GM23338 (cell line): ENCODE measurements at regions not wholly inside any gene's neighbourhood (a gene's known extent, or its start where the extent isn't known, plus 50 kb on each side); places are given as distances from the start of the nearest gene placed in this dataset.

Experiments
- ATAC-seq: fragments of 200-7000 bp; cut with Tn5 transposase; 3 replicates; pipeline ENCODE4 v1.9.1; 2020
- DNase-seq: peaks from one replicate; pipeline ENCODE4 v3.0.0-alpha.2; 2015; ENCODE audit warnings: low spot score
- H2AFZ ChIP-seq: fragments of 200-600 bp; sonication (generic); 2 replicates; pipeline ENCODE4 v1.8.0; 2016; ENCODE audit warnings: antibody characterized with exemption, mild to moderate bottlenecking, moderate library complexity
- H3F3A ChIP-seq: fragments of 200-600 bp; sonication (generic); replicated peaks from 2 replicates; pipeline ENCODE4 v1.8.0; 2017; ENCODE audit warnings: antibody characterized with exemption, mixed run types, low read depth
- H3K27ac ChIP-seq: fragments of 200-600 bp; sonication (generic); 2 replicates; pipeline ENCODE4 v1.6.1; 2016; ENCODE audit warnings: low read depth
- H3K27me3 ChIP-seq: fragments of 200-600 bp; sonication (generic); 2 replicates; pipeline ENCODE4 v1.8.0; 2016; ENCODE audit warnings: mild to moderate bottlenecking, mixed run types, moderate library complexity; ENCODE audit not compliant: insufficient read depth
- H3K36me3 ChIP-seq: fragments of 200-600 bp; sonication (generic); 2 replicates; pipeline ENCODE4 v1.8.0; 2016; ENCODE audit warnings: mild to moderate bottlenecking; ENCODE audit not compliant: insufficient read depth
- H3K4me1 ChIP-seq: fragments of 200-600 bp; sonication (generic); 2 replicates; pipeline ENCODE4 v1.8.0; 2016; ENCODE audit warnings: mild to moderate bottlenecking, moderate library complexity; ENCODE audit not compliant: insufficient read depth
- H3K4me2 ChIP-seq: fragments of 200-600 bp; sonication (generic); 2 replicates; pipeline ENCODE4 v1.7.1; 2017; ENCODE audit warnings: mixed run types
- H3K4me3 ChIP-seq: fragments of 200-600 bp; sonication (generic); 2 replicates; pipeline ENCODE4 v1.6.1; 2016; ENCODE audit warnings: mixed run types
- H3K79me2 ChIP-seq: fragments of 200-600 bp; sonication (generic); replicated peaks from 2 replicates; pipeline ENCODE4 v1.8.0; 2017; ENCODE audit warnings: mild to moderate bottlenecking; ENCODE audit not compliant: insufficient read depth
- H3K9me2 ChIP-seq: fragments of 200-600 bp; sonication (generic); 2 replicates; pipeline ENCODE4 v1.8.0; 2017; ENCODE audit not compliant: insufficient read depth
- H4K20me1 ChIP-seq: fragments of 200-600 bp; sonication (generic); replicated peaks from 2 replicates; pipeline ENCODE4 v1.8.0; 2017; ENCODE audit warnings: mild to moderate bottlenecking; ENCODE audit not compliant: insufficient read depth
- H3K27ac Mint-ChIP-seq: 2 replicates; pipeline ENCODE4 v1.8.0; 2020; ENCODE audit warnings: inconsistent platforms, mild to moderate bottlenecking, moderate library complexity, mixed read lengths
- H3K27me3 Mint-ChIP-seq: 3 replicates; pipeline ENCODE4 v1.8.0; 2022; ENCODE audit warnings: low read depth, mild to moderate bottlenecking, moderate library complexity, mixed read lengths, inconsistent platforms; ENCODE audit not compliant: insufficient read depth, poor library complexity
- H3K36me3 Mint-ChIP-seq: 3 replicates; pipeline ENCODE4 v1.8.0; 2021; ENCODE audit warnings: low read depth, mild to moderate bottlenecking, inconsistent platforms, moderate library complexity, mixed read lengths
- H3K4me1 Mint-ChIP-seq: 3 replicates; pipeline ENCODE4 v1.8.0; 2020; ENCODE audit warnings: mild to moderate bottlenecking, inconsistent platforms, mixed read lengths
- H3K4me3 Mint-ChIP-seq: 3 replicates; pipeline ENCODE4 v1.8.0; 2021; ENCODE audit warnings: moderate library complexity, mild to moderate bottlenecking, inconsistent platforms, mixed read lengths
- H3K9me3 Mint-ChIP-seq: 3 replicates; pipeline ENCODE4 v1.8.0; 2020; ENCODE audit warnings: moderate library complexity, mild to moderate bottlenecking, inconsistent platforms, mixed read lengths
- CREB1 ChIP-seq: fragments of 250-450 bp; sonication (Bioruptor Pico); IDR thresholded peaks from 2 replicates; pipeline ENCODE4 v1.5.0; 2020; ENCODE audit warnings: low read depth, mild to moderate bottlenecking, moderate library complexity
- CTCF ChIP-seq, 2 experiments: fragments of 200-600 bp in 1 of 2; sonication (generic) in 1 of 2; conservative IDR thresholded peaks; 2 replicates each; pipeline versions ENCODE4 v1.5.1 to v1.6.1; 2016 to 2017; ENCODE audit warnings: antibody characterized with exemption in 2 of 2, low read depth in 2 of 2, mild to moderate bottlenecking in 2 of 2, moderate library complexity in 1 of 2
- EZH2 ChIP-seq: fragments of 200-600 bp; sonication (generic); IDR thresholded peaks from one replicate; pipeline ENCODE4 v1.8.0; 2017; ENCODE audit warnings: antibody characterized with exemption, mild to moderate bottlenecking, low read depth; ENCODE audit not compliant: unreplicated experiment
- EZH2phosphoT487 ChIP-seq: fragments of 200-600 bp; sonication (generic); IDR thresholded peaks from one replicate; pipeline ENCODE4 v1.8.1; 2018; ENCODE audit warnings: antibody characterized with exemption; ENCODE audit not compliant: unreplicated experiment
- REST ChIP-seq: IDR thresholded peaks from one replicate; pipeline ENCODE4 v1.6.1; 2018; ENCODE audit warnings: antibody characterized with exemption; ENCODE audit not compliant: unreplicated experiment
- ZNF114 ChIP-seq: fragments of 250-450 bp; sonication (Bioruptor Pico); IDR thresholded peaks from 2 replicates; pipeline ENCODE4 v1.5.0; 2020; ENCODE audit warnings: mild to moderate bottlenecking, moderate library complexity
- ZNF331 ChIP-seq: fragments of 250-450 bp; sonication (Bioruptor Pico); IDR thresholded peaks from 2 replicates; pipeline ENCODE4 v1.5.0; 2020; ENCODE audit warnings: low read depth, mild to moderate bottlenecking, moderate library complexity
- ZNF462 ChIP-seq: fragments of 250-450 bp; sonication (Bioruptor Pico); IDR thresholded peaks from 2 replicates; pipeline ENCODE4 v1.5.0; 2020; ENCODE audit warnings: mild to moderate bottlenecking, moderate library complexity

DNA sequence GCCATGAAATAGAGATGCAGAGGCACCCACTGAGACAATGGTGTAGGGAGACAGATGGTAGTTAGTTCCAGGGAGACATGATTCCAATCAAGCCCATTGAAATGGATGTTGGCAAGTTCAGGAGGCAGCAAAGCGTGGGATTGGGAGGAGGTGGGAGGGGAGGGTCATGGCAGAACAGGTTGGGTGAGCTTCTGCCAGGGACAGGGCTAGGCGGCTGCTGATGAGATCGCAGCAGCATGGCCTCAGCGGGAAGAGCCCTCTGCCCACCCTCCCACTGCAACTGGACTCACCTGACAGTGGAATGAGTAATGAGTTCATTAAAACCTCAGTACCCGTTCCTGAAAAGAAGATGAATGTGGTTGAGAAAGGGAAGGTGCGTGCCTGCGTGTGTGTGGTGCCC is 418.2 kb downstream of the CDK5RAP2 start:
- Histone ChIP-seq H4K20me1 (no peaks in the 10 kb centered on the region), H3K4me2 (no peak overlapping the region), H3K36me3 (no peaks in the 10 kb centered on the region), H3F3A (no peaks in the 10 kb centered on the region), H2AFZ (no peak overlapping the region), H3K4me1 (no peaks in the 10 kb centered on the region), H3K79me2 (no peaks in the 10 kb centered on the region), H3K4me3 (no peak overlapping the region), H3K9me2 (0 out of 2 replicates have a peak, but pooled peaks cover 12% of the 10 kb centered on the region), H3K27ac (no peak overlapping the region), H3K27me3 (no peaks in the 10 kb centered on the region)
- peaks cover 9% of the 10 kb centered on the region for H3K27me3 Mint-ChIP-seq
- no peak overlapping the region for H3K27ac Mint-ChIP-seq
- H3K4me1 Mint-ChIP-seq = no peaks in the 10 kb centered on the region; the same call in 2 of the 3 replicates
- H3K4me3 Mint-ChIP-seq = no peak overlapping the region
- H3K36me3 Mint-ChIP-seq = peaks cover 3% of the 10 kb centered on the region; the same call in 2 of the 3 replicates
- TF ChIP-seq ZNF331 (CRISPR knock-in tag) (no peak), ZNF114 (CRISPR knock-in tag) (no peak), EZH2 (no peak), CREB1 (CRISPR knock-in tag) (no peak), EZH2phosphoT487 (no peak)
- no peak for DNase-seq
- ATAC-seq = no peak; the same call in 2 of the 3 replicates
- peaks cover 3% of the 10 kb centered on the region; the same call in 1 of the 3 replicates for H3K9me3 Mint-ChIP-seq

GRCh38 chr9:120158221-120158620 is 421.7 kb downstream of the CDK5RAP2 start:
- DNase-seq = no peak
- Histone ChIP-seq H3K9me2 (0 out of 2 replicates have a peak, but pooled peaks cover 12% of the 10 kb centered on the region), H3K4me3 (no peak overlapping the region), H3K4me1 (no peaks in the 10 kb centered on the region), H3K27ac (no peak overlapping the region), H3K79me2 (no peaks in the 10 kb centered on the region), H3K4me2 (no peak overlapping the region), H2AFZ (no peak overlapping the region), H3F3A (no peaks in the 10 kb centered on the region), H3K27me3 (no peaks in the 10 kb centered on the region), H4K20me1 (no peaks in the 10 kb centered on the region), H3K36me3 (no peaks in the 10 kb centered on the region)
- Mint-ChIP-seq H3K27ac (no peak overlapping the region), H3K9me3 (peaks cover 3% of the 10 kb centered on the region; the same call in 1 of the 3 replicates), H3K4me1 (no peaks in the 10 kb centered on the region; the same call in 2 of the 3 replicates), H3K4me3 (no peak overlapping the region), H3K36me3 (peaks cover 3% of the 10 kb centered on the region; the same call in 2 of the 3 replicates), H3K27me3 (peaks cover 8% of the 10 kb centered on the region)
- ATAC-seq = no peak
- TF ChIP-seq EZH2 (no peak), CTCF (conservative IDR thresholded peaks at IDR 0.05; ENCODE audit: low read depth in 2 of 2) (no peak), CREB1 (CRISPR knock-in tag) (no peak), ZNF114 (CRISPR knock-in tag) (no peak), ZNF331 (CRISPR knock-in tag) (no peak), ZNF462 (no peak), REST (no peak)
